GM12878 (cell line): ENCODE measurements at regions not wholly inside any gene's neighbourhood (a gene's known extent, or its start where the extent isn't known, plus 50 kb on each side); places are given as distances from the start of the nearest gene placed in this dataset.

Source experiments
- ATAC-seq: fragments of 200-7000 bp; cut with Tn5 transposase; 3 replicates; pipeline ENCODE4 v1.9.1; 2020; ENCODE audit warnings: mild to moderate bottlenecking, moderate library complexity
- BruUV-seq: library from RNA; stranded (reverse); fragments of 400-500 nt; replicated peaks from 2 replicates; lab custom pipeline; 2021; lab: Mats Ljungman, UMichigan
- CTCF ChIA-PET: fragments of 300-600 bp; sonication (Branson Sonifier 250); formaldehyde crosslinking; extraction: SDS; loops from one replicate; lab custom pipeline; 2021; ENCODE audit warnings: inconsistent platforms; lab: Yijun Ruan, JAX
- POLR2A ChIA-PET: fragments of 350-600 bp; formaldehyde crosslinking; extraction: SDS; loops from one replicate; lab custom pipeline; 2021; ENCODE audit warnings: inconsistent platforms; lab: Charles Lee
- RAD21 ChIA-PET: fragments of 300-600 bp; sonication (Branson Sonifier 250); formaldehyde crosslinking; loops from one replicate; lab custom pipeline; 2023; ENCODE audit warnings: antibody characterized with exemption; ENCODE audit not compliant: unreplicated experiment; lab: Charles Lee
- SMC1A ChIA-PET: fragments of 300-600 bp; sonication (Branson Sonifier 250); formaldehyde crosslinking; loops from one replicate; lab custom pipeline; 2023; ENCODE audit not compliant: unreplicated experiment, uncharacterized antibody; lab: Charles Lee
- DNase-seq: peaks from one replicate; pipeline ENCODE4 v3.0.0-alpha.2; 2011; ENCODE audit warnings: low read depth, low spot score
- FAIRE-seq: peaks from 3 replicates; lab custom pipeline; 2011; peaks lifted over from hg19 to GRCh38; lab: Jason Lieb, UNC
- H2AFZ ChIP-seq: 2 replicates; pipeline ENCODE4 v1.6.0; 2011; ENCODE audit warnings: low read depth, low read length, control low read depth; ENCODE audit not compliant: control insufficient read depth
- H3K27ac ChIP-seq: 2 replicates; pipeline ENCODE4 v1.5.1; 2011; ENCODE audit warnings: control low read depth; ENCODE audit not compliant: control insufficient read depth, insufficient read depth
- H3K27me3 ChIP-seq, 2 experiments: replicated peaks in 1 of 2; 2 replicates each; pipeline versions ENCODE4 v1.6.0 to v1.6.1; 2011; ENCODE audit warnings: low read length in 1 of 2; ENCODE audit not compliant: control insufficient read depth in 2 of 2, insufficient read depth in 2 of 2
- H3K36me3 ChIP-seq, 2 experiments: 2 replicates each; pipeline ENCODE4 v1.5.1; 2011; ENCODE audit warnings: low read length in 1 of 2; ENCODE audit not compliant: control insufficient read depth in 2 of 2, insufficient read depth in 2 of 2
- H3K4me1 ChIP-seq: 2 replicates; pipeline ENCODE4 v1.6.1; 2011; ENCODE audit warnings: mild to moderate bottlenecking, low read length, moderate library complexity, mixed read lengths; ENCODE audit not compliant: control insufficient read depth, insufficient read depth
- H3K4me2 ChIP-seq: 2 replicates; pipeline ENCODE4 v1.6.0; 2011; ENCODE audit warnings: control low read depth; ENCODE audit not compliant: control insufficient read depth, insufficient read depth
- H3K4me3 ChIP-seq: fragments of 200-600 bp; sonication (generic); 2 replicates; pipeline ENCODE4 v1.5.1; 2016
- H3K79me2 ChIP-seq: 2 replicates; pipeline ENCODE4 v1.6.0; 2011; ENCODE audit warnings: low read length; ENCODE audit not compliant: control insufficient read depth, insufficient read depth
- H3K9ac ChIP-seq: 2 replicates; pipeline ENCODE4 v1.8.0; 2011; ENCODE audit warnings: low read length, control low read depth, mixed read lengths; ENCODE audit not compliant: control insufficient read depth, insufficient read depth
- H3K9me3 ChIP-seq: replicated peaks from 3 replicates; pipeline ENCODE4 v1.5.1; 2011; ENCODE audit warnings: mild to moderate bottlenecking, low read length; ENCODE audit not compliant: control insufficient read depth, insufficient read depth
- H4K20me1 ChIP-seq: 2 replicates; pipeline ENCODE4 v1.6.0; 2011; ENCODE audit not compliant: control insufficient read depth, insufficient read depth
- BACH1 ChIP-seq: fragments of 450-650 bp; IDR thresholded peaks from 2 replicates; pipeline ENCODE4 v1.6.1; 2017; ENCODE audit warnings: mild to moderate bottlenecking, borderline replicate concordance
- CHD1 ChIP-seq: IDR thresholded peaks from 2 replicates; pipeline ENCODE4 v1.6.1; 2012; ENCODE audit warnings: low read depth, low read length, improper control_type of control experiment
- DPF2 ChIP-seq: fragments of 450-650 bp; IDR thresholded peaks from 2 replicates; pipeline ENCODE4 v1.6.1; 2017; ENCODE audit warnings: mild to moderate bottlenecking
- HCFC1 ChIP-seq: fragments of 150-350 bp; IDR thresholded peaks from 2 replicates; pipeline ENCODE4 v1.6.1; 2014; ENCODE audit warnings: low read length
- HDGF ChIP-seq: fragments of 450-650 bp; IDR thresholded peaks from 2 replicates; pipeline ENCODE4 v1.6.1; 2016; ENCODE audit warnings: antibody characterized with exemption
- IRF5 ChIP-seq: fragments of 450-650 bp; IDR thresholded peaks from 2 replicates; pipeline ENCODE4 v1.6.1; 2017; ENCODE audit warnings: borderline replicate concordance
- LARP7 ChIP-seq: fragments of 450-650 bp; IDR thresholded peaks from 2 replicates; pipeline ENCODE4 v1.6.1; 2017; ENCODE audit warnings: mild to moderate bottlenecking
- MEF2A ChIP-seq: IDR thresholded peaks from 2 replicates; pipeline ENCODE4 v1.6.1; 2011; ENCODE audit warnings: low read depth, mild to moderate bottlenecking, low read length, moderate library complexity; ENCODE audit not compliant: insufficient read depth
- NR2C1 ChIP-seq: fragments of 450-650 bp; IDR thresholded peaks from 2 replicates; pipeline ENCODE4 v1.6.1; 2017; ENCODE audit warnings: antibody characterized with exemption, mild to moderate bottlenecking, moderate library complexity
- TBL1XR1 ChIP-seq: IDR thresholded peaks from 2 replicates; pipeline ENCODE4 v1.6.1; 2012; ENCODE audit warnings: low read depth, low read length, improper control_type of control experiment
- ZNF217 ChIP-seq: fragments of 450-650 bp; IDR thresholded peaks from 2 replicates; pipeline ENCODE4 v1.6.1; 2017; ENCODE audit warnings: antibody characterized with exemption, mild to moderate bottlenecking
- WGBS: methylation state at CpG from one replicate; pipeline ENCODE4 v1.1.6; 2016; ENCODE audit warnings: low lambda C conversion rate; ENCODE audit not compliant: insufficient replicate concordance, insufficient coverage; ENCODE audit errors: missing lambda C conversion rate; 5-methylcytosine and 5-hydroxymethylcytosine counted together
- in situ Hi-C: fragments of 300-500 bp; cut with MboI; formaldehyde crosslinking; loops from 9 replicates; pipeline ENCODE4 v1.14.3; 2018; ENCODE audit warnings: mixed read lengths
- intact Hi-C: fragments of 100-400 bp; cut with micrococcal nuclease; formaldehyde crosslinking; loops from one replicate; pipeline ENCODE4 v1.14.2; 2022; ENCODE audit not compliant: unreplicated experiment
- TF ChIP-seq, protein P1 (sequence below): IDR thresholded peaks from 2 replicates; pipeline ENCODE4 v1.6.1; 2012; ENCODE audit warnings: low read length, inconsistent platforms
- TF ChIP-seq, protein P2 (sequence below): fragments of 450-650 bp; formaldehyde crosslinking; IDR thresholded peaks from 2 replicates; pipeline ENCODE4 v1.4.0; 2022; ENCODE audit warnings: mild to moderate bottlenecking, moderate library complexity

- TF ChIP-seq, protein P1, sequence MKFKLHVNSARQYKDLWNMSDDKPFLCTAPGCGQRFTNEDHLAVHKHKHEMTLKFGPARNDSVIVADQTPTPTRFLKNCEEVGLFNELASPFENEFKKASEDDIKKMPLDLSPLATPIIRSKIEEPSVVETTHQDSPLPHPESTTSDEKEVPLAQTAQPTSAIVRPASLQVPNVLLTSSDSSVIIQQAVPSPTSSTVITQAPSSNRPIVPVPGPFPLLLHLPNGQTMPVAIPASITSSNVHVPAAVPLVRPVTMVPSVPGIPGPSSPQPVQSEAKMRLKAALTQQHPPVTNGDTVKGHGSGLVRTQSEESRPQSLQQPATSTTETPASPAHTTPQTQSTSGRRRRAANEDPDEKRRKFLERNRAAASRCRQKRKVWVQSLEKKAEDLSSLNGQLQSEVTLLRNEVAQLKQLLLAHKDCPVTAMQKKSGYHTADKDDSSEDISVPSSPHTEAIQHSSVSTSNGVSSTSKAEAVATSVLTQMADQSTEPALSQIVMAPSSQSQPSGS: no peak
- TF ChIP-seq ZNF217: no peak
Observed at GRCh38 chr20:60177080-60177479, 218.9 kb downstream of the CDH26 start (continued).

DNA sequence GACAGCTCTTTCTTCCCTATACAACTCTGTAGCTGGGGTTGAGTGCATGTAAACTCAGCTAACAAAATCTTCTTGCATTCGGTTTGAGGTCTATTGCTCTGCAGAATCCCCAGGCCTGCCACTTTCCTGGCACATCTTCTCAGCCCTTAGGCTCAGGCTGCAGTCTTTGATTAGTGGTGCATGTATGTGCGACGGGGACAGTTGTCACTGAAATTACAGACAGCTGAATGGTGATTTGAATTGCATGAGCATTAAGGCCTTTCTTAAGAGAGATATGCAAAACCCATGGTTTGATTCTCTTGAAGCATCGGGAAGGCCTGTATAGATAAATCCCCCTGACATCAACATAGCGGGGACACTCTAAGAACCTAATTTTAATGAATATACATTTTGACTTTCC lies 222.8 kb downstream of the CDH26 start:
- Histone ChIP-seq H3K4me1 (no peaks in the 10 kb centered on the region), H3K36me3 (no peaks in the 10 kb centered on the region), H3K27ac (no peak overlapping the region), H3K9ac (no peak overlapping the region), H3K4me2 (no peak overlapping the region), H3K79me2 (no peaks in the 10 kb centered on the region), H3K9me3 (no peaks in the 10 kb centered on the region; the same call in 2 of the 3 replicates), H3K4me3 (no peak overlapping the region), H3K27me3 (no peaks in the 10 kb centered on the region)
- ChIA-PET RAD21 (no interaction called here), SMC1A (interaction anchor here (1.0 to 2.3 kb wide), 4 partner anchors 8 to 44 kb away, joined by 3 to 6 read pairs (median 4); no protein-coding TSS in a partner anchor), CTCF (no interaction called here)
- no peak for DNase-seq
- WGBS: 29% methylated on average over 5 of the region's 5 CpGs
- intact Hi-C loops (no loop called here), in situ Hi-C loops (no loop called here)
- no TSS peak for BruUV-seq
- no peak for ATAC-seq
- TF ChIP-seq NR2C1: no peak
- no peak for TF ChIP-seq HCFC1
- TF ChIP-seq HDGF: no peak
- no peak for TF ChIP-seq DPF2
- no peak for TF ChIP-seq CHD1
- no peak for TF ChIP-seq IRF5
- TF ChIP-seq, protein P2, sequence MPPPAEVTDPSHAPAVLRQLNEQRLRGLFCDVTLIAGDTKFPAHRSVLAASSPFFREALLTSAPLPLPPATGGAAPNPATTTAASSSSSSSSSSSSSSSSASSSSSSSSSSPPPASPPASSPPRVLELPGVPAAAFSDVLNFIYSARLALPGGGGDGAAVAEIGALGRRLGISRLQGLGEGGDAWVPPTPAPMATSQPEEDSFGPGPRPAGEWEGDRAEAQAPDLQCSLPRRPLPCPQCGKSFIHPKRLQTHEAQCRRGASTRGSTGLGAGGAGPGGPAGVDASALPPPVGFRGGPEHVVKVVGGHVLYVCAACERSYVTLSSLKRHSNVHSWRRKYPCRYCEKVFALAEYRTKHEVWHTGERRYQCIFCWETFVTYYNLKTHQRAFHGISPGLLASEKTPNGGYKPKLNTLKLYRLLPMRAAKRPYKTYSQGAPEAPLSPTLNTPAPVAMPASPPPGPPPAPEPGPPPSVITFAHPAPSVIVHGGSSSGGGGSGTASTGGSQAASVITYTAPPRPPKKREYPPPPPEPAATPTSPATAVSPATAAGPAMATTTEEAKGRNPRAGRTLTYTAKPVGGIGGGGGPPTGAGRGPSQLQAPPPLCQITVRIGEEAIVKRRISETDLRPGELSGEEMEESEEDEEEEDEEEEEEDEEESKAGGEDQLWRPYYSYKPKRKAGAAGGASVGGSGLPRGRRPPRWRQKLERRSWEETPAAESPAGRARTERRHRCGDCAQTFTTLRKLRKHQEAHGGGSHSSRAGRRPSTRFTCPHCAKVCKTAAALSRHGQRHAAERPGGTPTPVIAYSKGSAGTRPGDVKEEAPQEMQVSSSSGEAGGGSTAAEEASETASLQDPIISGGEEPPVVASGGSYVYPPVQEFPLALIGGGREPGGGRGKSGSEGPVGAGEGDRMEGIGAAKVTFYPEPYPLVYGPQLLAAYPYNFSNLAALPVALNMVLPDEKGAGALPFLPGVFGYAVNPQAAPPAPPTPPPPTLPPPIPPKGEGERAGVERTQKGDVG (CRISPR knock-in tag): no peak
- no peak for TF ChIP-seq BACH1
- TF ChIP-seq TBL1XR1: no peak
- TF ChIP-seq LARP7: no peak
- no peak for TF ChIP-seq MEF2A
- TF ChIP-seq, all 136 proteins: peak for 0
- Histone ChIP-seq H2AFZ (no peak overlapping the region), H4K20me1 (no peaks in the 10 kb centered on the region)
- FAIRE-seq: no peak
- POLR2A ChIA-PET: no interaction called here
